Activated naive CD8-positive, alpha-beta T cell treated with anti-CD3 and anti-CD28 coated beads, Interleukin-2, amount 10 ng/mL, durations not matched to agents 7 days and 5 days (primary cell): ENCODE measurements at regions not wholly inside any gene's neighbourhood (a gene's known extent, or its start where the extent isn't known, plus 50 kb on each side); places are given as distances from the start of the nearest gene placed in this dataset.

Experiments
- ATAC-seq: fragments of 150-1000 bp; cut with Tn5 transposase; one replicate; pipeline ENCODE4 v1.10.0; 2021; ENCODE audit warnings: low read depth, moderate library complexity
- POLR2A ChIA-PET: fragments of 350-600 bp; sonication (Branson Sonifier 250); formaldehyde crosslinking; loops from one replicate; lab custom pipeline; 2021; ENCODE audit warnings: antibody characterized with exemption; lab: Charles Lee
- DNase-seq: peaks from one replicate; pipeline ENCODE4 v3.0.0; 2021
- H3K27ac Mint-ChIP-seq: one replicate; pipeline ENCODE4 v1.8.0; 2022; ENCODE audit warnings: mild to moderate bottlenecking, mixed read lengths
- H3K27me3 Mint-ChIP-seq: one replicate; pipeline ENCODE4 v1.8.0; 2022; ENCODE audit warnings: mild to moderate bottlenecking, moderate library complexity, mixed read lengths
- H3K36me3 Mint-ChIP-seq: one replicate; pipeline ENCODE4 v1.8.0; 2021; ENCODE audit warnings: mild to moderate bottlenecking, mixed read lengths
- H3K4me1 Mint-ChIP-seq: one replicate; pipeline ENCODE4 v1.8.0; 2021; ENCODE audit warnings: mixed read lengths
- H3K4me3 Mint-ChIP-seq: one replicate; pipeline ENCODE4 v1.8.0; 2022; ENCODE audit warnings: mild to moderate bottlenecking, moderate library complexity, mixed read lengths
- H3K9me3 Mint-ChIP-seq: one replicate; pipeline ENCODE4 v1.8.0; 2021; ENCODE audit warnings: mixed read lengths

- H3K9me3 Mint-ChIP-seq = peaks cover 3% of the 10 kb centered on the region
- POLR2A ChIA-PET = interaction anchor here (1.2 kb wide), 1 partner anchor 76 kb away, joined by 3 read pairs; no protein-coding TSS in a partner anchor
- no peak for DNase-seq
- no peaks in the 10 kb centered on the region for H3K27me3 Mint-ChIP-seq
- H3K4me1 Mint-ChIP-seq = peaks cover 32% of the 10 kb centered on the region
- no peak for ATAC-seq
- peaks cover 7% of the 10 kb centered on the region for H3K36me3 Mint-ChIP-seq
- no peak overlapping the region for H3K4me3 Mint-ChIP-seq
- H3K27ac Mint-ChIP-seq = no peak overlapping the region
Observed at GRCh38 chr21:34204481-34205439, 131.4 kb downstream of the MRPS6 start.

- DNase-seq = no peak
- no peak overlapping the region for H3K27ac Mint-ChIP-seq
Observed at GRCh38 chr21:34205811-34206571, 132.6 kb downstream of the MRPS6 start.

GRCh38 chr21:34213959-34214358 lies 140.6 kb downstream of the MRPS6 start:
- ATAC-seq (no peak), DNase-seq (no peak)
- Mint-ChIP-seq H3K4me1 (peaks cover under 1% of the 10 kb centered on the region), H3K9me3 (peaks cover 14% of the 10 kb centered on the region), H3K27me3 (peaks cover 3% of the 10 kb centered on the region), H3K27ac (no peak overlapping the region), H3K36me3 (peaks cover 21% of the 10 kb centered on the region), H3K4me3 (no peak overlapping the region)
- POLR2A ChIA-PET = no interaction called here

More at GRCh38 chr21:34205811-34206571, 132.6 kb downstream of the MRPS6 start:
- ATAC-seq = no peak
- Mint-ChIP-seq H3K4me3 (no peak overlapping the region), H3K4me1 (peaks cover 25% of the 10 kb centered on the region), H3K36me3 (peaks cover 13% of the 10 kb centered on the region), H3K27me3 (no peaks in the 10 kb centered on the region), H3K9me3 (peaks cover 3% of the 10 kb centered on the region)
- POLR2A ChIA-PET = no interaction called here

GRCh38 chr21:34215501-34215900 lies 142.1 kb downstream of the MRPS6 start:
- Mint-ChIP-seq H3K9me3 (peaks cover 13% of the 10 kb centered on the region), H3K4me1 (no peaks in the 10 kb centered on the region), H3K36me3 (peaks cover 10% of the 10 kb centered on the region), H3K4me3 (no peak overlapping the region), H3K27me3 (peaks cover 3% of the 10 kb centered on the region), H3K27ac (no peak overlapping the region)
- ATAC-seq (no peak), DNase-seq (no peak)
- POLR2A ChIA-PET = no interaction called here

GRCh38 chr21:34215911-34216717 lies 142.7 kb downstream of the MRPS6 start:
- Mint-ChIP-seq H3K4me3 (no peak overlapping the region), H3K36me3 (peaks cover 9% of the 10 kb centered on the region), H3K27ac (no peak overlapping the region), H3K4me1 (peaks cover 5% of the 10 kb centered on the region), H3K27me3 (peaks cover 3% of the 10 kb centered on the region), H3K9me3 (peaks cover 12% of the 10 kb centered on the region)
- DNase-seq = no peak
- no peak for ATAC-seq
- POLR2A ChIA-PET = no interaction called here

- POLR2A ChIA-PET = no interaction called here
- H3K4me1 Mint-ChIP-seq = peaks cover 5% of the 10 kb centered on the region
- H3K9me3 Mint-ChIP-seq = peaks cover 7% of the 10 kb centered on the region
- peaks cover 3% of the 10 kb centered on the region for H3K27me3 Mint-ChIP-seq
- no peak overlapping the region for H3K4me3 Mint-ChIP-seq
- ATAC-seq (no peak), DNase-seq (no peak)
- H3K36me3 Mint-ChIP-seq = peaks cover 8% of the 10 kb centered on the region
- H3K27ac Mint-ChIP-seq = no peak overlapping the region
Observed at GRCh38 chr21:34216718-34217032, 143.3 kb downstream of the MRPS6 start.

- Mint-ChIP-seq H3K27ac (no peak overlapping the region), H3K4me3 (no peak overlapping the region), H3K4me1 (peaks cover 5% of the 10 kb centered on the region), H3K36me3 (peaks cover 5% of the 10 kb centered on the region), H3K27me3 (no peaks in the 10 kb centered on the region), H3K9me3 (peaks cover 4% of the 10 kb centered on the region)
- no peak for ATAC-seq
- DNase-seq = no peak
- POLR2A ChIA-PET = no interaction called here
Observed at GRCh38 chr21:34217263-34217662, 143.9 kb downstream of the MRPS6 start.

GRCh38 chr21:34219334-34220060 lies 144.3 kb upstream of the KCNE2 start:
- POLR2A ChIA-PET = no interaction called here
- no peaks in the 10 kb centered on the region for H3K27me3 Mint-ChIP-seq

GRCh38 chr21:34220556-34221195 lies 143.1 kb upstream of the KCNE2 start:
- ATAC-seq (no peak), DNase-seq (no peak)
- Mint-ChIP-seq H3K9me3 (no peaks in the 10 kb centered on the region), H3K4me1 (peaks cover 5% of the 10 kb centered on the region), H3K36me3 (peaks cover 2% of the 10 kb centered on the region), H3K27me3 (no peaks in the 10 kb centered on the region), H3K27ac (no peak overlapping the region), H3K4me3 (no peak overlapping the region)
- POLR2A ChIA-PET = no interaction called here

More at GRCh38 chr21:34219334-34220060, 144.3 kb upstream of the KCNE2 start:
- Mint-ChIP-seq H3K4me3 (no peak overlapping the region), H3K27ac (no peak overlapping the region), H3K36me3 (peaks cover 2% of the 10 kb centered on the region), H3K9me3 (no peaks in the 10 kb centered on the region), H3K4me1 (peaks cover 5% of the 10 kb centered on the region)
- DNase-seq (no peak), ATAC-seq (no peak)

- Mint-ChIP-seq H3K27ac (no peak overlapping the region), H3K4me3 (no peak overlapping the region), H3K4me1 (peaks cover 5% of the 10 kb centered on the region), H3K27me3 (no peaks in the 10 kb centered on the region), H3K36me3 (peaks cover 2% of the 10 kb centered on the region), H3K9me3 (no peaks in the 10 kb centered on the region)
- DNase-seq (no peak), ATAC-seq (no peak)
- POLR2A ChIA-PET = no interaction called here
Observed at GRCh38 chr21:34221331-34222030, 142.3 kb upstream of the KCNE2 start.

- H3K27ac Mint-ChIP-seq = no peak overlapping the region
- H3K9me3 Mint-ChIP-seq = no peaks in the 10 kb centered on the region
- peaks cover 2% of the 10 kb centered on the region for H3K36me3 Mint-ChIP-seq
- H3K4me1 Mint-ChIP-seq = peaks cover 5% of the 10 kb centered on the region
- DNase-seq (no peak), ATAC-seq (no peak)
- no peak overlapping the region for H3K4me3 Mint-ChIP-seq
- no peaks in the 10 kb centered on the region for H3K27me3 Mint-ChIP-seq
- POLR2A ChIA-PET = no interaction called here
Observed at GRCh38 chr21:34222031-34222335, 141.8 kb upstream of the KCNE2 start.

- no peak for DNase-seq
- POLR2A ChIA-PET = no interaction called here
- ATAC-seq = no peak
- Mint-ChIP-seq H3K36me3 (no peaks in the 10 kb centered on the region), H3K27ac (no peak overlapping the region), H3K4me3 (no peak overlapping the region), H3K9me3 (no peaks in the 10 kb centered on the region), H3K4me1 (peaks cover 5% of the 10 kb centered on the region), H3K27me3 (no peaks in the 10 kb centered on the region)
Observed at GRCh38 chr21:34223376-34223775, 140.4 kb upstream of the KCNE2 start.
